IPS-NIHi7 (cell line): ENCODE measurements at regions not wholly inside any gene's neighbourhood (a gene's known extent, or its start where the extent isn't known, plus 50 kb on each side); places are given as distances from the start of the nearest gene placed in this dataset.

Source experiments
- DNase-seq: peaks from one replicate; pipeline ENCODE4 v3.0.0; 2012; ENCODE audit warnings: mixed read lengths; ENCODE audit errors: extremely low spot score

GRCh38 chr14:27078191-27078590 is 480.4 kb upstream of the NOVA1 start:
- no peak for DNase-seq

- no peak for DNase-seq
Observed at GRCh38 chr14:27079716-27080115, 481.9 kb upstream of the NOVA1 start.

GRCh38 chr14:27085500-27085899 is 487.7 kb upstream of the NOVA1 start:
- DNase-seq, result no peak

- DNase-seq, result no peak
Observed at GRCh38 chr14:27090716-27091115, 492.9 kb upstream of the NOVA1 start.

- DNase-seq, result no peak
Observed at GRCh38 chr14:27091973-27092372, 494.1 kb upstream of the NOVA1 start.

- DNase-seq, result no peak
Observed at GRCh38 chr14:27096091-27096490, 498.3 kb upstream of the NOVA1 start.

- no peak for DNase-seq
Observed at GRCh38 chr14:27098451-27098850, 500.6 kb upstream of the NOVA1 start.

- no peak for DNase-seq
Observed at GRCh38 chr14:27114180-27114579, 516.3 kb upstream of the NOVA1 start.

- no peak for DNase-seq
Observed at GRCh38 chr14:27123162-27123561, 525.3 kb upstream of the NOVA1 start.

- DNase-seq, result no peak
Observed at GRCh38 chr14:27127838-27128237, 530.0 kb upstream of the NOVA1 start.

GRCh38 chr14:27134200-27134599 is 536.4 kb upstream of the NOVA1 start:
- DNase-seq, result no peak

GRCh38 chr14:27145170-27145569 is 547.3 kb upstream of the NOVA1 start:
- no peak for DNase-seq

- no peak for DNase-seq
Observed at GRCh38 chr14:27148143-27148542, 550.3 kb upstream of the NOVA1 start.

- no peak for DNase-seq
Observed at GRCh38 chr14:27164139-27164538, 566.3 kb upstream of the NOVA1 start.

- no peak for DNase-seq
Observed at GRCh38 chr14:27175489-27175888, 577.7 kb upstream of the NOVA1 start.

GRCh38 chr14:27181333-27181732 is 583.5 kb upstream of the NOVA1 start:
- no peak for DNase-seq

GRCh38 chr14:27184427-27184826 is 586.6 kb upstream of the NOVA1 start:
- no peak for DNase-seq

GRCh38 chr14:27186048-27186447 is 588.2 kb upstream of the NOVA1 start:
- DNase-seq, result no peak

GRCh38 chr14:27187136-27187535 is 589.3 kb upstream of the NOVA1 start:
- no peak for DNase-seq

GRCh38 chr14:27190296-27190695 is 592.5 kb upstream of the NOVA1 start:
- DNase-seq, result no peak

- no peak for DNase-seq
Observed at GRCh38 chr14:27199272-27199671, 601.4 kb upstream of the NOVA1 start.

GRCh38 chr14:27205036-27205435 is 607.2 kb upstream of the NOVA1 start:
- no peak for DNase-seq

- DNase-seq, result no peak
Observed at GRCh38 chr14:27211741-27212140, 613.9 kb upstream of the NOVA1 start.

- DNase-seq, result no peak
Observed at GRCh38 chr14:27222671-27223070, 624.8 kb upstream of the NOVA1 start.

GRCh38 chr14:27223906-27224305 is 626.1 kb upstream of the NOVA1 start:
- no peak for DNase-seq
